Activated naive CD4-positive, alpha-beta T cell treated with anti-CD3 and anti-CD28 coated beads, Interleukin-2, amount 50 U/mL, for 72 hours (primary cell): ENCODE measurements at regions not wholly inside any gene's neighbourhood (a gene's known extent, or its start where the extent isn't known, plus 50 kb on each side); places are given as distances from the start of the nearest gene placed in this dataset.
"Not testable (repeated sequence)": the region's sequence is repeated elsewhere in the genome, so short reads cannot be mapped to it uniquely, and the experiment has no call there.

ENCODE experiments used
- ATAC-seq, 2 donors: fragments of 150-1000 bp; cut with Tn5 transposase; 2 replicates each; pipeline ENCODE4 v1.10.0; 2021; ENCODE audit warnings: mild to moderate bottlenecking in 2 of 2, moderate library complexity in 2 of 2
- DNase-seq, 2 donors: peaks; one replicate each; pipeline ENCODE4 v3.0.0; 2021 to 2022; ENCODE audit warnings: low spot score in 2 of 2
- H3K27ac Mint-ChIP-seq, 2 donors: one replicate each; pipeline ENCODE4 v1.8.0; 2022; ENCODE audit warnings: mild to moderate bottlenecking in 2 of 2, mixed read lengths in 2 of 2
- H3K36me3 Mint-ChIP-seq, 2 donors: one replicate each; pipeline ENCODE4 v1.8.0; 2022; ENCODE audit warnings: mixed read lengths in 2 of 2
- H3K9me3 Mint-ChIP-seq, 2 donors: one replicate each; pipeline ENCODE4 v1.8.0; 2022; ENCODE audit warnings: mixed read lengths in 2 of 2

DNA sequence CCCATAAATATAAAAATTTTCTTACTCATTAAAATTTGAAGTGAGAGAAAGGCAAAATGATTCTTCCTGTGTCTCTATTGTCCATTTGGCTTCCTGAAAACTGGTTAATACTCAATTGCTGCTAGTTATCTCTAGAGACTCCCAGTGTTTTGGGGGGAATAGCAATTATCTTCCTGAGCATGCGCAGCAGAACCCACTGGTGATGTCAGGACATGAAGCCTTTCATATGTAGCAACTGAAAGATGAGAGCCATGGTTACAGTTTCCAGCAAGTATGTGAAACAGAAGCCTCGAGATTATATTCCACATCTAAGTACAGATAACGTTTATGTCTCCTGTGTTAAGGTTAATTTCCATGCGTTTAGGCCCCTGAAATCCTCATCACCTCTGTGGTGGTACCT, 254.3 kb upstream of the FIGN start:
- DNase-seq: no peak
- Mint-ChIP-seq H3K36me3 (no peaks in the 10 kb centered on the region), H3K9me3 (peaks cover 0 to 4% of the 10 kb centered on the region in 2 donors), H3K27ac (no peak overlapping the region)
- no peak for ATAC-seq

DNA sequence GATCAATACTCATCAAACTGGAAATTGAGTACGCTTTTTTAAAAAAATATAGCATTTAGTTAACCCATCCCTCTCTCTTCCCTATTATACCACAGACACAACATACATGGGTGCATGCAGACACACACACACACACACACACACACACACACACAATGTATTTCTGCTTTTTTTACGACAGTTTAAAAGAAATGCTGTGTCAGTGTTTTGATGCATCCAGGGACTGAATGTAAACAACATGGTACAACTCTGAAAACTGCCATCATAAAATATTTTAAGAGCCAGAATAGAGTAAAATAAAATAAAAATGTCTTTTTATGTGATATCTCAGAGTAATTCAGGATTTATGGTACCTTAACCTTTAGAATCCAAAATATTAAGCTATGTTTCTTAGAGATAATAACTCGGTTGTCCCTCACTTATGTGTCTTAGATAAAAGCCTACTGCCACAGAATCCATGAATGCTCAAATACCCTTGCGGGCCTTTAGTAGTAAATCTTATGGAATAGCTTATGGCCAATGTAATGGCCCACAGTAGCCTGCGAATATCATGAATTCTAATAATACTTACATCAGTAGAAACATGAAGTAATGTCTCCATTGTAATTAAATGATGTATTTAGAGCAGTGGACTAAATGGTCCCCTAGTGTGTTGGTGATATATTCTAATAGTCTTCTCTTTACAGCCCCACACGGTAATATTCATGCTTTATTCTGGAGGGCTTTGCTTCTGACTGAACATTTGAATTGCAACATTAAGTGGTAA, 251.6 kb upstream of the FIGN start:
- no peak for ATAC-seq
- H3K27ac Mint-ChIP-seq: no peak overlapping the region
- no peaks in the 10 kb centered on the region for H3K36me3 Mint-ChIP-seq
- no peak for DNase-seq
- no peaks in the 10 kb centered on the region for H3K9me3 Mint-ChIP-seq

DNA sequence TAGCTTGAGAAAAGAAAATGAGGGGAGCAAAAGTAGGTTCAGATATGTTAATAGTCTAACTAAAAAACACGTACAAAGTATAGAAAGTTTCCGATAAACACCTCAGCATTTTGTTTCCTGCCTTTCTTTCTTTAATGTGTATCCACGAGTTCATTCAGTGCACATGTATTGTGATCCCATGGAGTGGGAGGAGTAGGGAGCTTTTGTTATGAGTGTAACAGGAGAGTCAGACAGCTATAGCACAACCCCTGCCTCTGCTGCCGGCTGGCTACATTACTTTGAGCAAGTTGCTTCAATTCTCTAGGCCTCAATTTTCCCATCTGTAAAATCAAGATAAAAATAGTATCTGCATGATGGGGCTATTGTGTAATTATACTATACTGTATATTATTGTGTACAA, 249.2 kb upstream of the FIGN start:
- DNase-seq (no peak), ATAC-seq (no peak)
- Mint-ChIP-seq H3K36me3 (no peaks in the 10 kb centered on the region), H3K9me3 (peaks cover 0 to 6% of the 10 kb centered on the region in 2 donors), H3K27ac (no peak overlapping the region)

DNA sequence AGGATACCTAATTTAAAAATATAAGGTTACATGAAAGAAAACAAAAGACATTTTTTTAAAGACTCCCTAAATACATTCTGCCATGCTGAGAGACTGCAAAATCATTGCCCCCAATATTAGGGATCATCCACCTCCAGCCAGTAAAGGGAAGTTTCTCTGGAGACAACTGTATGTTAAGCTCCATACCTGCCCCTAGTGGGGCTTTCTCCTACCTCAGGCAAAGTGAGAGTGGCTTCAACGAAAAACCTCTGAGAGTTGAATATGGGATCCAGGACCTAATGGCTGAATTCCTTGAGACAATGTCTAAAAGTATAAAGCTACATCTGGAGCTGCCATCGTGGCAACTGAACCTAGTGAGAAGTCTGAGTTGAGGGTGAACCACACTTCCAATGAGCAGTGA, 248.1 kb upstream of the FIGN start:
- DNase-seq (no peak), ATAC-seq (no peak)
- no peak overlapping the region for H3K27ac Mint-ChIP-seq
- H3K9me3 Mint-ChIP-seq: peaks cover 0 to 6% of the 10 kb centered on the region in 2 donors
- no peaks in the 10 kb centered on the region for H3K36me3 Mint-ChIP-seq

DNA sequence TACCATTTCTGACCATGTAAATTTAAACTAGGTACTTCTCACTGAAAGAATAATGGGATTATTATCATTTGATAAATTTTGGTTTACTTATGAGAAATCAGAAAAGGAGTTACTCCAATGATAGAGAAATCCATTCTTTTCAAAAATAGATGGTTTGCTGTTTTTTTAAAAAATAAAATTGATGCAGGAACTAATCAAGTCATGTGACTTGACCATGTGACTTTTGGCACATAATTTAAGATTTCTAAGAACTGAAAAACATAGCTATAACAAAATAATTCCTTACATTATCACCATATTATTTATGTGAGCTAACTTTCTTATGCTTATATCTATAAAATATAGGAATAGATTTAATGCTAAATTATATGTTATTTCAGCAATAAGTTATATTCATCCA, 247.1 kb upstream of the FIGN start:
- no peak for ATAC-seq
- no peaks in the 10 kb centered on the region for H3K36me3 Mint-ChIP-seq
- DNase-seq: no peak

DNA sequence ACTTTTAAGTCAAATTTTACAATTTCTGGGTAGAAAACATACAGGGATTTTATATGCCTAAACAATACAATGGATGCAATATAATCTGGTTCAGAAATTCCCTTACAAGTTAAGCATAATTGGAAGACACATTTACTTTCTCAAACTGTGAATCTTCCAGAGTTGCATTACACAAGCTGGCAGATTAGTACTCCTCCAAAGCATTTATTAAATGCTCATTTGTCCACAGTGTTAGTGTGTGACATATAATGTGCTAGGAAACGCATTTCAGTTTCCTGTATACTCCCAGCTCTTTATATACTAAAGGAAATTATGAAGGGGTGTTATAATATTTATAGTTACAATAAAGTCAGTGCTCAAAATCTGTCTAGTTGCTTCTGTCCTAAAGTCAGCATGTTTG, 239.0 kb upstream of the FIGN start:
- ATAC-seq: no peak
- no peak for DNase-seq
- Mint-ChIP-seq H3K36me3 (no peaks in the 10 kb centered on the region), H3K9me3 (peaks cover 0 to 4% of the 10 kb centered on the region in 2 donors), H3K27ac (no peak overlapping the region)

More for the DNA sequence above, 247.1 kb upstream of the FIGN start:
- Mint-ChIP-seq H3K27ac (no peak overlapping the region), H3K9me3 (peaks cover 0 to 6% of the 10 kb centered on the region in 2 donors)

DNA sequence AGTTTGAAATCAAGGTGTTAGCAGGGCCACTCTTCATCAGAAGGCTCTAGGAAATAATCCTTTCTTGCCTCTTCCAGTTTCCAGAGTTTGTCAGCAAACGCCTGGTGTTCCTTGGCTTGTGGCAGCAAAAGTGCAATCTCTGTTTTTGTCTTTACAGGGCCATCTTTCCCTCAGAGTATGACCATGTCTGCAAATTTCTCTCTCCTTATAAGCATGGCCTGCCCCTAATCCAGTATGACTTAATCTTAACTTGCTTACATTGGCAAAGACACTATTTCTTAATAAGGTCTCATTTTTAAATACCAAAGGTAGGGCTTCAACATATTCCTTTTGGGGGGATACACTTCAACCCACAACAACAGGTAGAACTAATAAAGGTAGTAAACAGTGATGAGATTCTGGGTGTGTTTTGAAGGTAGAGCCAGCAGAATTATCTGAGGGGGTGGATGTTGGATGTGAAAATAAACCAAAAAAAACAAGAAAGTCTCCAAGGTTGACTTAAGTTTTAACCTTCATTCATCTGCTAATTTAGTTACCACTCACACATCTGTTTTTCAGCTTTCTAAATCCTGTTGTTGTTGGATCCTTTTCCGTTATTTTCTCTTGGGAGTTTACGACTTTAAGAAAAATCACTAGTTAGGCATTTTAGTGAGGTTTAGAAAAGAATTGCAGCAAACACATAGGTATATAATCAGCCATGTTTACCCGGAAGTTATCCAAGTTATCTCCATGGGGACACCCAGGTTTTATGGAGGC, 234.4 kb upstream of the FIGN start:
- Mint-ChIP-seq H3K9me3 (peaks cover 4 to 5% of the 10 kb centered on the region in 2 donors), H3K27ac (no peak overlapping the region), H3K36me3 (no peaks in the 10 kb centered on the region)
- DNase-seq (no peak), ATAC-seq (no peak)

DNA sequence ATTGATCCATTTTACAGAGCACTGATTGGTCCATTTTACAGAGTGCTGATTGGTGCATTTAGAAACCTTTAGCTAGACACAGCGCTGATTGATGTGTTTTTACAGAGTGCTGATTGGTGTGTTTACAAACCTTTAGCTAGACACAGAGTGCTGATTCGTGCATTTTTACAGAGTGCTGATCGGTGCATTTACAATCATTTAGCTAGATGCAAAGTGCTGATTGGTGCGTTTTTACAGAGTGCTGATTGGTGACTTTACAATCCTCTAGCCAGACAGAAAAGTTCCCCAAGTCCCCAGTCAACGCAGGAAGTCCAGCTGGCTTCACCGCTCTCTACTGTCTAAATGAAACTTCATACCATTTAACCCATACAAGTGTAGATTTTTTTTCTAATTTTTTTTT, 228.5 kb upstream of the FIGN start:
- not testable (repeated sequence) for H3K36me3 Mint-ChIP-seq, ATAC-seq
- H3K9me3 Mint-ChIP-seq: peaks cover under 1 to 13% of the 10 kb centered on the region in 2 donors

DNA sequence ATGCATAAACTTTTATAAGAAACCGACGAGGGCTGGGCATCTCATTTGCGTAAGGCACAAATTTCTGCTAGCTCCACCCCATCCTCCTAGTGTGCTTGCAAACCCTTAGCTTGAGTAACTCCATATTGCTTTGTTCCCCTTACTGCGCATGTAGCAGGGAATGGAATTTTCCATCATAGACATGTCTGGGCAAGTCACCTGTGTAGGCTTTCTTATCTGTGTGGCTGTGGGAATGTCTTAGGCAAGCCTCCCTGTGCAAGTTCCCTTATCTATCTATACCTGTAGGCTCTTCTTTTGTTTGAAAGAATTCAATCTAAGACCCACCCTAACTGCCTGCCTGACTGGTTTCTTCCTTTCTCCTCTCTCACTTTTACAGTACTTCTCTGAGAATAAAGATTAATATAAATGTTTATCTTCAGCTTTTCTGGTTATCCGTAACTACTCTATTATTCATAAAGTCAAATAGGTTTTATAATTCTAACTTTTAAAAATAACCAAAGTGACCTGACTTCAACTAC, 217.6 kb upstream of the FIGN start:
- ATAC-seq (no peak), DNase-seq (no peak)
- Mint-ChIP-seq H3K36me3 (no peaks in the 10 kb centered on the region), H3K27ac (no peak overlapping the region), H3K9me3 (peaks cover 0 to under 1% of the 10 kb centered on the region in 2 donors)

More for the DNA sequence above, 228.5 kb upstream of the FIGN start:
- H3K27ac Mint-ChIP-seq, DNase-seq: not testable (repeated sequence)

DNA sequence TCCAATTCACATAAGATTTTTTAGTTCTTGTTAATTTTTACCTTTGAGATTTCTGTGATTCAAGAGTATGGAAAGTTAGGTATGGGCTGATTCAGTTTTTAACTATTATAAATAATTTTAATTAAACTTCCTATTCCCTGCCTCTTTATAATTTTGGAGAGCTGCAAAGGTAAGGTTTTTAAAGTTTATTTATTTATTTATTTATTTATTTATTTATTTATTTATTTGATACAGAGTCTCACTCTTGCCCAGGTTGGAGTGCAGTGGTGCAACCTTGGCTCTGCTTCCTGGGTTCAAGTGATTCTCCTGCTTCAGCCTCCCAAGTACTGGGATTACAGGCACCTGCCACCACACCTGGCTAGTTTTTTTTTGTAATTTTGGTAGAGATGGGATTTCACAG, 215.5 kb upstream of the FIGN start:
- DNase-seq (no peak), ATAC-seq (no peak)
- H3K9me3 Mint-ChIP-seq: no peaks in the 10 kb centered on the region
- H3K36me3 Mint-ChIP-seq: no peaks in the 10 kb centered on the region
- no peak overlapping the region for H3K27ac Mint-ChIP-seq

DNA sequence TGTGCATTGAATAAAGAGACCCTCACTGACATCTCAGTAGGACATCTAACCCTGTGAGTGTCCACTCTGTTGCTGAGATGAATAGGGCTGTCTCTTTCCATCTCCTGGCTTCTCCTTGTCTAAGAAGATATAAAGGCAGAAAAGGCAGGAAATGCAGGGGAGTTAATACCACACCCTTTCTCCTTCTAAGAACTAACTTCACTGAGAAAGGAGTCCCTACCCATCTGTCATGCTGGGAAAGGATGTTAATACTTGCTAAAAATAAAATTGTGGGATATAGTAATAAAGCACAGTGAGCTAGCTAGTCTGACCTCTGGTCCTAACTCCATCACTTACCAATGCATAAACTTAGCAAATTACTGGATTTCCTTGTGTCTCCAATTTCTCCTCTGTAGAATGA, 213.9 kb upstream of the FIGN start:
- no peaks in the 10 kb centered on the region for H3K9me3 Mint-ChIP-seq
- no peaks in the 10 kb centered on the region for H3K36me3 Mint-ChIP-seq
- H3K27ac Mint-ChIP-seq: no peak overlapping the region
- ATAC-seq: no peak
- no peak for DNase-seq

DNA sequence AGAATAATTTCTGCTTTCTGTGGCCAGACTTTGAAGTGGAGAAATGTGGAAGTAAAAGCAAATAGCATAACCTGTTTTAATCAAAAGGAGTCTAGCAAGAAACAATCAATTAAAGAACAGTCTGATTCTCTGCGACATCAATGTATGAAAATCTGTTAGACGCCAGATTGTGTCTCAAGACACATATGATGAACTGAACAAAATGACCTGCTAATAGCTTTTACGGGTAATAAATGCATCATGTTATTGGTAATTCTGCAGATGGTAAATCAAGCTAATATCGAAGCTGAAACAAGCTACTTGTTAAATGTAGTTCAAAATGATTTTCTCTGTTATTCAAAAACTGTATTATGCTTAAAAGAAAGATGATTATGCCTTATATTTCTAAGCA, 208.5 kb upstream of the FIGN start:
- H3K9me3 Mint-ChIP-seq: no peaks in the 10 kb centered on the region
- ATAC-seq (no peak), DNase-seq (no peak)
- H3K27ac Mint-ChIP-seq: no peak overlapping the region
- H3K36me3 Mint-ChIP-seq: no peaks in the 10 kb centered on the region

DNA sequence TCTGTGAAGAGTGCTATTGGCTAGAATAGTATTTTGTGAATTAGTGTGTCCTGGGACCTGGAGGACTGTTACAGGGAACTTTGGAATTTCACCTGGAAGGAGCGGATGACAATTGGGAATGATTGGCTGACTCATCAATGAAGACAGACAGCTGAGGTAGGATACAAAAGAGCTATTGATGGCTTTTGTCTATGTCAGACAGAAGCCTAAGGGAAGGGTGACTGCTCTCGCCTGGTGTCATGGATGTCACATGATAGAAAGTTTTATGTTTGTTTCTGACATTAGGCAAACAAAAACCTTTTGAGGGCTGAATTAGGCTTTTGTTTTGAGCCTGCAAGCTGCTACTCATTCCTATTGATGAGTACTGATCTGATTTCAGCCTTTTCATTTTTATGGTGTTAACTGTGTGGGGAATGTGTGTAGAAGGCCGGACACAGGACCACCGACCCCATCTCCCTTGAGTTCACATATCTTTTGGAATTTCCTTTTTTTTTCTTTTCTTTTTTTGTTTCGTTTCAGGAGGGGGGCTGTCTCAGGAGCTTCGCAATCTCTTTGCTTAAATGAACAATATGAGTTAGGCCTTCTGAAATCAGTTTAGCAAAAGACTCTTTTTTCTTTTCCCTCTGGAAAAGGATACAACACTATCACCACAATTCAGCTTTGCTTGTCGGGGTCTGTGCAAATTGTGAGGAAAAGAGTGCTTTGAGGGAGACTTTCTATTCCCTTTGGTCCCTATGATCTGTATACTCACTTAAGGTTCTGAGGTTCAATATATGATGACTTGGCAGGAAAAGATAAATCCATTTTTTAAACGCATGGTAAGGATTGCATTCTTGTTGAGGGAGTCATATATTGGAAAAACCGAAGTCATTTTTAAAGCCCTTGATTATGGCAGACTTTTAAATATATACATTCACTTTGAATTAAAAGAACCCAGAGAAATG, 207.9 kb upstream of the FIGN start:
- Mint-ChIP-seq H3K9me3 (no peaks in the 10 kb centered on the region), H3K27ac (no peak overlapping the region), H3K36me3 (no peaks in the 10 kb centered on the region)
- ATAC-seq: no peak
- DNase-seq: no peak

DNA sequence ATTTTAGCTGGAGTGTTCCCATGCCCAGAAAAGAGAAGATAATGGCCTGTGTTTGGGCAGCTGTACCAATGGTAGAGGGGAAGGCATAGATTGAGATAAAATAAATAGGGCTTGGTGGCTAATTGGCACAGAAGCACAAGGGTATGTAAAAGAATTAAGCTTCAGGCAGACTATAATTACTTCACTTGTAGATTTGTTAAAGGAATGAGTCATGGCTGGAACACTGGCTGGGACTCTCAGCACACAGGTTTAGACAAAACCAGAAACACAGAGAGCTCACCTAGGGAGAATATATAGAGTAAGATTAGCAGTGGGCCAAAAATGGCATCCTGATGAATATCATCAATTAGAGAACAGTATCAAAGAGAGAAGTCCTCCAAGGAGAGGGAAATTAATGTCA, 198.3 kb upstream of the FIGN start:
- no peak for ATAC-seq
- Mint-ChIP-seq H3K36me3 (no peaks in the 10 kb centered on the region), H3K27ac (no peak overlapping the region), H3K9me3 (peaks cover 13 to 21% of the 10 kb centered on the region in 2 donors)
- DNase-seq: no peak

DNA sequence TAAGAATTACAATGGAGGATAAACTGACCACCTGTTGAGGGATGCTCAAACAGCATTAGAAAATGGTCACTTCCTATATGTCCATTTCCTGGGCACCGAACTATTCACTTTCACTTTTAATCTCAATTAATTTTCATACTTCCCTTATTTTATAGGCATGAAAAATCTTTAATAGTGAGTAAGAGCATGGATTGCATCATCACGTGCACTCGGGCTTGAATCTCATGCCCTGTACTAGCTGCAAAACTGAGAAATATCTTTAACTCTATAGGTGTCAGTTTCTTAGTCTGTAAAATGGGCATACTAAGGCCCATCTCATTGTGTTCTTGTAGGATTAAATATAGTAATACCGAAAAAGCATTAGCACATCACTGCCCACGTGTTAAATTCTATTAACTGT, 183.9 kb upstream of the FIGN start:
- Mint-ChIP-seq H3K27ac (no peak overlapping the region), H3K36me3 (no peaks in the 10 kb centered on the region), H3K9me3 (peaks cover 0 to 3% of the 10 kb centered on the region in 2 donors)
- ATAC-seq (no peak), DNase-seq (no peak)

DNA sequence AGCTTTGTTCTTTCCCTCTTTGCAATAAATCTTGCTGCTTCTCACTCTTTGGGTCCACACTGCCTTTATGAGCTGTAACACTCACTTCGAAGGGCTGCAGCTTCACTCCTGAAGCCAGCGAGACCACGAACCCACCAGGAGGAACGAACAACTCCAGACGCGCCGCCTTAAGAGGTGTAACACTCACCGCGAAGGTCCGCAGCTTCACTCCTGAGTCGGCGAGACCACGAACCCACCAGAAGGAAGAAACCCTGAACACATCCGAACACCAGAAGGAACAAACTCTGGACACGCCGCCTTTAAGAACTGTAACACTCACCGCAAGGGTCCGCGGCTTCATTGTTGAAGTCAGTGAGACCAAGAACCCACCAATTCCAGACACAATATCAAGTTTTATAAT, 178.7 kb upstream of the FIGN start:
- H3K36me3 Mint-ChIP-seq, DNase-seq, ATAC-seq, H3K9me3 Mint-ChIP-seq, H3K27ac Mint-ChIP-seq: not testable (repeated sequence)

DNA sequence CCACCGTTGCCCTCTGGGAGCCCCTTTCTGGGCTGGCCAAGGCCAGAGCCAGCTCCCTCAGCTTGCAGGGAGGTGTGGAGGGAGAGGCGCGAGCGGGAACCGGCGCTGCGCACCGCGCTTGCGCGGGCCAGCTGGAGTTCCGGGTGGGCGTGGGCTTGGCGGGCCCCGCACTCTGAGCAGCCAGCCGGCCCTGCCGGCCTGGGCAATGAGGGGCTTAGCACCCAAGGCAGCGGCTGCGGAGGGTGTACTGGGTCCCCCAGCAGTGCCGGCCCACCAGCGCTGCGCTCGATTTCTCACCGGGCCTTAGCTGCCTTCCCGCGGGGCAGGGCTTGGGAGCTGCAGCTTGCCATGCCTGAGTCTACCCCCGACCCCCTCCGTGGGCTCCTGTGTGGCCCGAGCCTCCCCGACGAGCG, 177.7 kb upstream of the FIGN start:
- not testable (repeated sequence) for H3K9me3 Mint-ChIP-seq, ATAC-seq, H3K27ac Mint-ChIP-seq

More for the DNA sequence above, 177.7 kb upstream of the FIGN start:
- not testable (repeated sequence) for DNase-seq, H3K36me3 Mint-ChIP-seq
